ENCODE measurements at regions not wholly inside any gene's neighbourhood (a gene's known extent, or its start where the extent isn't known, plus 50 kb on each side); places are given as distances from the start of the nearest gene placed in this dataset.

- H3K4me3 ChIP-seq: no peak overlapping the region
- in situ Hi-C loops (cut with MboI): no loop called here
- 27% methylated on average over 10 of the region's 10 CpGs for WGBS (ENCODE audit: insufficient coverage, insufficient replicate concordance, low lambda C conversion rate, missing lambda C conversion rate)
- DNase-seq (ENCODE audit: low read depth, low spot score) (no peak), FAIRE-seq (no peak), ATAC-seq (no peak)
- ChIA-PET RAD21 (ENCODE audit: unreplicated experiment) (no interaction called here), CTCF (no interaction called here), SMC1A (ENCODE audit: uncharacterized antibody, unreplicated experiment) (no interaction called here), POLR2A (no interaction called here)
- intact Hi-C loops (cut with micrococcal nuclease; ENCODE audit: unreplicated experiment): no loop called here
- H3K27ac ChIP-seq (ENCODE audit: control insufficient read depth, insufficient read depth): no peak overlapping the region
- no TSS peak for BruUV-seq (replicated peaks)
- H3K79me2 ChIP-seq (ENCODE audit: control insufficient read depth, insufficient read depth, low read length): no peaks in the 10 kb centered on the region
- H3K36me3 ChIP-seq (ENCODE audit: control insufficient read depth in 2 of 2, insufficient read depth in 2 of 2, low read length in 1 of 2): no peaks in the 10 kb centered on the region
- H4K20me1 ChIP-seq (ENCODE audit: control insufficient read depth, insufficient read depth): no peaks in the 10 kb centered on the region
- no peaks in the 10 kb centered on the region for H3K4me1 ChIP-seq (ENCODE audit: control insufficient read depth, insufficient read depth, low read length)
- no peaks in the 10 kb centered on the region for H3K9me3 ChIP-seq (replicated peaks; ENCODE audit: control insufficient read depth, insufficient read depth, low read length)
- peaks cover 1 to 2% of the 10 kb centered on the region in 2 experiments; a peak in 2 of 4 replicates for H3K27me3 ChIP-seq (replicated peaks in 1 of 2; ENCODE audit: control insufficient read depth in 2 of 2, insufficient read depth in 2 of 2, low read length in 1 of 2)
- no peak overlapping the region for H3K9ac ChIP-seq (ENCODE audit: control insufficient read depth, insufficient read depth, low read length)
- H3K4me2 ChIP-seq (ENCODE audit: control insufficient read depth, insufficient read depth): no peak overlapping the region
- H2AFZ ChIP-seq (ENCODE audit: control insufficient read depth, low read depth, low read length): no peak overlapping the region
- TF ChIP-seq ZBTB11 (CRISPR knock-in tag; IDR thresholded peaks at IDR 0.05) (no peak), NR2C2 (IDR thresholded peaks at IDR 0.05; ENCODE audit: borderline replicate concordance, control insufficient read depth, insufficient read length, low read depth) (no peak), ESRRA (IDR thresholded peaks at IDR 0.05; ENCODE audit: low read length) (no peak), EZH2 (IDR thresholded peaks at IDR 0.05; ENCODE audit: borderline replicate concordance, control insufficient read depth, low read depth, low read length) (no peak), GATAD2B (conservative IDR thresholded peaks at IDR 0.05; ENCODE audit: low read depth) (no peak), BCLAF1 (IDR thresholded peaks at IDR 0.05) (no peak), SKIL (IDR thresholded peaks at IDR 0.05; ENCODE audit: low read depth, poor library complexity, severe bottlenecking) (no peak), CTCF (IDR thresholded peaks at IDR 0.05 in 2 of 3, conservative IDR thresholded peaks at IDR 0.05 in 1 of 3; ENCODE audit: control insufficient read depth in 2 of 3, extremely low read depth in 1 of 3, insufficient read depth in 1 of 3, low read depth in 3 of 3, low read length in 3 of 3) (no peak), MYB (IDR thresholded peaks at IDR 0.05; ENCODE audit: borderline replicate concordance, low read depth, low read length) (no peak), CREB1 (IDR thresholded peaks at IDR 0.05; ENCODE audit: low read depth) (no peak)
Measured at GRCh38 chr17:33802349-33803198, 452.5 kb upstream of the CCL2 start.

Measured in GM12878 (cell line).